GM19372 (cell line): ENCODE measurements at regions not wholly inside any gene's neighbourhood (a gene's known extent, or its start where the extent isn't known, plus 50 kb on each side); places are given as distances from the start of the nearest gene placed in this dataset.

Experiments
- ATAC-seq: cut with Tn5 transposase; IDR thresholded peaks from one replicate; pipeline ENCODE4 v1.9.1; 2021; ENCODE audit warnings: mild to moderate bottlenecking, low read depth, moderate library complexity; ENCODE audit not compliant: unreplicated experiment

DNA sequence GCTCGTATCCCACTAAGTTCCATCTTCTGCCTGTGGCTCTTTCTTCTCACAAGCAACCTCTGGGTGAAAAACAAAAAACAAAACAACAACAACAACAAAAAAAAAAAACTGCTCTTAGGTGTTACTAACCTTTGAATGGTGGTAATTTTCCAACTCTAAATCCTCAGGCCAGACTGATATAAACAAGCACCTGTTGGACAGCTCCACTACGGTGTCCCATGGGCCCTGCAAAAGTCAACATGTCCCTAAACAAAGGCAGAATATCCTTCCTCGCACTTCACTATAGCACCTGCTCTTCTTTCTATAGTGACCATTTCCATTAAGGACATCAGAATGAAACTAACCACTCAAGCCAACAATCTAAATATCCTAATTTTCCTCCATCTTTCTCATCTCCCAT, 54.6 kb upstream of the PARM1 start:
- ATAC-seq, result no peak

DNA sequence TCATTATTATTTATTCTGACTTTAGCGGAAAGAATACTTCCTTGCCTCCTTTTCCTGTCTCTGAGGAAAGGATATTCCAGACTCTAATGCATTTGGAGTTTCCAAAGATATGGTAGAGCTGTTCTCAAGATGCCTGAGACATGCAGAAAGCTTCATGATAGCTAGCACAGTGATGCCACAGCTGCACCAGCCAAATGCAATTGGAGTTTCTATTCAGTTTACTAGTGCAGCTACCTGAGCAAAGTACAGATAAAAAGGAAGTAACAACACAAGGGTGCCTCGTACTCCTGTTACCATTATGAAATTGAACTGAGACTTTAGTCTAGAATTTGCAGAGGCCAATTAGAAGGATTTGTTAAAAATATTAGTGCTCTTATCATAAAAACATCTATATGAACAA, 57.5 kb upstream of the PARM1 start:
- ATAC-seq, result no peak

DNA sequence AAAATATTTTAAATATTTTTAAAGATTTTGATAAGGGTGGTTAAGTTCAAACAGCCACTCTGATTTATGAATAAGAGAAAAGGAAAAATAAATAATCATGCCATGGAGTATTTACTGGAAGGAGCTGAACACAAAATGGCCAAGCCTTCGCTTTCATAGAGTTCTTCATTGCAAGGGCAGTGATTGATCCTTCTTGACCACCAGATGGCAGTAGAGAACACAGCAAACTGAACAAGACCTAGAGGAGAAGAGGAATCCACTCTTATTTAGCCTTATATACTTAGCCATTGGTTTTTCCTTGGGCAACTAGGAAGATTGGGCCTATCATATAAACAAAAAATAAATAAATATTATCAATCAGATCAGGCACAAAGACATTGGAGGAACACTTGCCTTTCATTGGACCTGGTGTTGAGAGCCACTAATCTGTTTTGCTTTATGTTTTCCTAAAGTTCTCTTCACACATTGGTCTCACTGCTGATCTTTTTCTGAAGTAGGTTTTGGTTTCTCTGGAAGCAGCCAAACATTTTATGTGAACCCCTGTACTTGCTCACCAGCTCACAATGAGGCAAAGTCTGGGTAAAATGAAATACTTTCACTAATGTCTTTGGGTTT, 58.1 kb upstream of the PARM1 start:
- peak; percentile 69 for ATAC-seq

DNA sequence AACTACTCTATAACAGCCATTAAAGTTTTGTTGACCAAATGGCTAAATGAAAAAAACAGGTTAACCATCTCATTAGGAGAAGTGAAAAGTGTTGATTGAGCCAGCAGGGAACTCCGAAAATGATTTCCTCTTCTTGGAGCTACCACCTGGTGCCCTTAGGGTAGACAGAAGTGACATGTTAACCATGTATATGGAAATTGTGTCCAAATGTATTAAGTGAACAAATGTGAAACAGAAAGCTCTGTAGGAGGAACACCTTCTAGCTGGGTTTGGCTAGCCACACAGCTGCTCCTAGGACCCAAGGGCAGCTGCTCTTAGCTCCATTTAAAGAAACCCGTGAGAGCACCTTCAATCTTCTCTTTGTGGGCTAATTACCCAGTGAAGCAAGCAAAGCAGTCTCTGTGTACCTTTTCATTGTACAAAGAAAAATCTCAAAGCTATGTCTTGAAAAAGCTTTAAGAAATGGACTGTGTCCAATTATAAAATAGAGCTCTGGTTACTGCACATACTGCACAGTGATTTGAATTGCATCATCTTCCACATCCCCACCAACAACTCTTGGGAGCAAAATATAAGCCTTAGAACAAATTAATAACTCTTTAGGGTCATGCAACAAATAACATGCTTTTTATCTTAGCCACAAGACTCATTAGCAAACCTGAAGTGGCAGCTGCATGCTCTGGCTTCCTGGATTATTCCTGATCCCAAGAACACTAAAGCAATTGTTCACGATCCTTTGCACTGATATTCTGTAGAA, 59.2 kb upstream of the PARM1 start:
- ATAC-seq, result peak; percentile 84

DNA sequence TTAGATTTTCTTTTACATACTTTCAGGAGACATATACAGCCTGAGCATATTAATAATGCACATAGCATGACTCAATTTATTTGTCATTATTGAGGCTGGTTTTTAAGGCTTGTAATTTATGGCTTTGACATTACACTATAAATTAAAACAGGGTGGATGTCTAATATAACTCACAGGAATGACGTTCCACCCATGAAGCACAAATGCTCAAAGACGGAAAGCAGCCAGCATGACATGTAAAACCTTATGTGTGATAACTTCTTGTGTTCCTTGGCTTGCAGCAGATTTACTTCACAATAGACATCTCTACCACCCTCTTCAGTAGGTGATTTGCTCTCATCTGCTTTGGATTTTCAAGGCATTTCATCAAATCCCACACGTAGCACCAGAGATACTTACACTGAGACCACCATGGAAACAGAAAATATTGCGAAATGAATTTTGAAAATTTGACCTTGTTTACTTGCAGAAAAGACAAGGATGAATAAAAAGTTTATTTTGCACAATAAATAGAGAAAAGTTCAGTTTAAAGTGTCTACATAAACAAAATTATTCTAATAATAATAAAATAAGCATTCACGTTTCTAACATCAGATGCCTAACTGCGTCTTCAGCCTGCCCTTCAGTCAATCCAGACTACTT, 64.7 kb upstream of the BTC start:
- ATAC-seq, result no peak

DNA sequence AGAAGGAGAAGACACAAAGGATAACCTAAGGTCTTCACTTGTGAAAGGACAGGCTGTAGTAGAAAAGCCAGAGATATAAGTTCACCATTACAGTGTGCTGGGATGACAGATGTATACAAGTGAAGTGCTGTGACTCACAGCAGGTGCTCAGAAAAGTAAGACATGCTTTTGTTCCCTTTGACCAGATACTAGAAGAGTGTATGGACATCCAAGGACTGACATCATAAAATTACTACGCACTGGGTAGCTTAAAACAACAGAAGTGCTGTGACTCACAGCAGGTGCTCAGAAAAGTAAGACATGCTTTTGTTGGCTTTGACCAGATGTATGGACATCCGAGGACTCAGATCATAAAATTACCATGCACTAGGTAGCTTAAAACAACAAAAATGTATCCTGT, 61.6 kb upstream of the BTC start:
- ATAC-seq, result no peak

DNA sequence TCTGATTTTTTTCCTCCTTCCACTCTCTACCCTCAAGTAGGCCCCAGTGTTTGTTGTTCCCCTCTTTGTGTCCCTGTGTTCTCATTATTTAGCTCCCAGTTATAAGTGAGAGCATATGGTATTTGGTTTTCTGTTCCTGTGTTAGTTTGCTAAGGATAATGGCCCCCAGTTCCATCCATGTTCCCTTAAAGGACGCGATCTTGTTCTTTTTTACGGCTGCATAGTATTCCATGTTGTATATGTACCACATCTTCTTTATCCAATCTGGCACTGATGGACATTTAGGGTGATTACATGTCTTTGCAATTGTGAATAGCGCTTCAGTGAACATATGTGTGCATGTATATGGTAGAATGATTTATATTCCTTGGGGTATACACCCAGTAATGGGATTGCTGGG, 54.5 kb upstream of the BTC start:
- ATAC-seq, result no peak

DNA sequence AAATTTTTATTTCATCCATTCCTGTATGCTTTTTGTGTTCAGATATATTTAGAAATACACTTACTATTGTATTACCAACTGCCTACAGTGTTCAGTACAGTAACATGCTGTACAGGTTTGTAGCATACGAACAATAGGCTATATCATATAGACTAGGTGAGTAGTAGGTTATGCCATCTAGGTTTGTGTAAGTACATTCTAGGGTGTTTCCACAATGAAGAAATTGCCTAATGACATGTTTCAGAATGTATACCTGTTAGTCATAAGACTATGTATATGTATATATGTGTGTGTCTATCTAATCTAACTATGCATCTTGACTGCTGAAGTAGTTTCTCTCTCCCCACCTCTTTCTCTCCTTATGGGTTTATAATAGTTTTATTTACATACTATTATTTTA, 51.5 kb upstream of the BTC start:
- ATAC-seq, result no peak
